NCI-H526 (cell line): ENCODE measurements at regions not wholly inside any gene's neighbourhood (a gene's known extent, or its start where the extent isn't known, plus 50 kb on each side); places are given as distances from the start of the nearest gene placed in this dataset.
"Not testable (repeated sequence)": the region's sequence is repeated elsewhere in the genome, so short reads cannot be mapped to it uniquely, and the experiment has no call there.

Experiments used
- DNase-seq, 2 experiments: peaks; one replicate each; lab custom pipeline; 2025; lab: John Stamatoyannopoulos, UW

DNA sequence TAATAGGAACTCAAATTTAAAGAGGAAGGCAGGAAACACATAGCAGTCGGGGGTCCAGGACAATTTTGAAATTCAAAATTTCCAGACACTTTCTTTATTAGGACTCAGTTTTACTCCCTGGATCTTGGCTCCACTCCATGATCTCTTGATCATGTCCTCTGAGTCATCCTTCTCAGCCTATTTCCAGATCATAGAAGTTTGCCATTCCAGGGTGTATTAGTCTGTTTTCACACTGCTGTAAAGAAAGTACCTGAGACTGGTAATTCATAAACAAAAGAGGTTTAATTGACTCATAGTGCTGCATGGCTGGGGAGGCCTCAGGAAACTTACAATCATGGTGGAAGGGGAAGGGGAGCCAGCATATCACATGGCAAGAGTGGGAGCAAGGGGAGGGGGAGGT lies 564.7 kb upstream of the ACTRT1 start:
- DNase-seq: no peak

DNA sequence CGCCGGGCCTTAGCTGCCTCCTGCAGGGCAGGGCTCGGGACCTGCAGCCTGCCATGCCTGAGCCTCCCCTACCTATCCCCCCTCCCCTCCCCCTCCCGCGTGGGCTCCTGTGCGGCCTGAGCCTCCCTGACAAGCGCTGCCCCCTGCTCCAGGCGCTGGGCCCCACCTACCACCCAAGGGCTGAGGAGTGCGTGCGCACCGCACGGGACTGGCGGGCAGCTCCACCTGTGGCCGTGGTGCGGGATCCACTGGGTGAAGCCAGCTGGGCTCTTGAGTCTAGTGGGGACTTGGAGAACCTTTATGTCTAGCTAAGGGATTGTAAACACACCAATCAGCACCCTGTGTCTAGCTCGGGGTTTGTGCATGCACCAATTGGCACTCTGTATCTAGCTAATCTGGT lies 554.6 kb upstream of the ACTRT1 start:
- DNase-seq: not testable (repeated sequence)

DNA sequence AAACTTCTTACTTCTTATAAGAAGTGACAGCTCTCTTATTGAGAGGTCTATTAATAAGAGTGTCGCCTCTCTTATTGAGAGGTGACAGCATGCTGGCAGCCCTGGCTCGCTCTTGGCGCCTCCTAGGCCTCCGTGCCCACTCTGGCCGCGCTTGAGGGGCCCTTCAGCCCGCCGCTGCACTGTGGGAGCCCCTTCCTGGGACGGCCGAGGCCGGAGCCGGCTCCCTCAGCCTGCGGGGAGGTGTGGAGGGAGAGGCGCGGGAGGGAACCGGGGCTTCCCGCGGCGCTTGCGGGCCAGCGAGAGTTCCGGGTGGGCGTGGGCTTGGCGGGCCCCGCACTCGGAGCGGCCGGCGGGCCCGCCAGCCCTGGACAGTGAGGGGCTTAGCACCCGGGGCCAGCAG lies 554.2 kb upstream of the ACTRT1 start:
- not testable (repeated sequence) for DNase-seq

DNA sequence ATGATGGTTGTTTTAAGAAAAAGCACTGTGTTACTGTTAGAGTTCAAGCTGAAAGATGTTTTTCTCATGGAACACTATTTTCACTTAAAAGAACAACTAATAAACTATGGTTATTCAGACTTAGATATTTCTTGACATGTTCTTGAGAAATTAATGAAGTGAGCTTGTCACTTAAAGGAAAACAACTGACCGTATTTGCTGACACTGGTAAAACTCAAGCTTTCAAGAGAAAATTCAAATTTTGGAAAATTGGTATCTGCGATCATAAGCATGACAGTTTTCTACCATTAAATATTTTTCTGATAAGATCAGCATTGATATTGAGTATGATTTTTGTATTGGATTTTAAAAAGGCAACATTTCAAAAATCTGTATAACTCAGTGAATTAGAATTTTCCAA lies 549.5 kb upstream of the ACTRT1 start:
- no peak for DNase-seq

DNA sequence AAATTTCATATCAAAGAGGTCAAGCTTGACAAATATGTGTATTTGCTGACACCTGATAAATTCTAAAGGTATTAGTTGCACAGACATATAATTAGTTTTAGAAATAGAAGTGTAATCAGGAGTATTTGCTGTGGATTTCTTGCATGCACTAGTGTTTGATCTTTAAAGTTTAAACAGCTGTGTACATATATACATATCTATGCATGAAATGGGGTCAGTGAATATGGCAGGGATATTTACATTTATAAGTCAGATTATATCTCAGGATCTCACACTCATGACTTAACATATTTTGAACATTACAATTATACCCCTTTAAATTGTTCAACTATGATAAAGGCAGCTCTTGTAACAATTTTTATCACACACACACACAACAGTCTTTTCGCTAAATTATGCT lies 547.4 kb upstream of the ACTRT1 start:
- DNase-seq: peak; percentile 24 to 65

DNA sequence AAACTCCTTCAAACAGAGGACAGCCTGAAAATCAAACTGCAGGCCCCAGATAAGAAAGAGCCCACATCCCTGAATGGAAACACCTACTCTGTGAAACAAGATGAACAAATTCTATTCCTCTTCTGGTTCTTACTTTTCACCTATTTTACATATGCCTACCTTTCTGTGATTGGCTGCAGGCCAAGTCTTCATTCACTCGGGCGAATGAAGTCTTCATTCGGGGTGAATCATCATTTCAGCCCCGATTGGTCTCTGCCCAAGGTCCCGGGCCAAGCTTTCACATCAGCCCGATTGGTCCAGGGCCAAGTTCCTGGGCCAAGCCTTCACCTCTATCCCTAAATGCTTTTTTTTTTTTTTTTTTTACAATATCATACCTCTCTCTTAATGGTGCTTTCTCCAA lies 529.8 kb upstream of the ACTRT1 start:
- DNase-seq: no peak

DNA sequence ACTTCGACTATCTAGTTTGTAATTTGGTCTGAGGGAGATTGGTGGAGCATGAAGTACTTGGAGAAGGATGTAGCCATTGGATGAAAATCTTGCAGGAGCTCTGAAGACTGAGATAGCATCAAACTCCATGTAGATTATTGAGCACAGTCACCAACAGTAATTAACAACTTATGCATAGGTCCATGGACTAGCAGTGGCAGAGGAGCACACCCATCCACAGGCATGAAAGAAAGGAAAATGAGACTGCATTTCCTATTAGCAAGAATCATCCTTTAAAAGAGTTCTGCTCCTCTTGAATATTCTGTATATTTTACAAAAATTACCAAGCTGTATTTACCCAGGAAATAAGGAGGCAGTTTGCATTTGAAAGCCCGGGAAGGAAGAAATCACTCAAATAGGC lies 529.4 kb upstream of the ACTRT1 start:
- DNase-seq: no peak

DNA sequence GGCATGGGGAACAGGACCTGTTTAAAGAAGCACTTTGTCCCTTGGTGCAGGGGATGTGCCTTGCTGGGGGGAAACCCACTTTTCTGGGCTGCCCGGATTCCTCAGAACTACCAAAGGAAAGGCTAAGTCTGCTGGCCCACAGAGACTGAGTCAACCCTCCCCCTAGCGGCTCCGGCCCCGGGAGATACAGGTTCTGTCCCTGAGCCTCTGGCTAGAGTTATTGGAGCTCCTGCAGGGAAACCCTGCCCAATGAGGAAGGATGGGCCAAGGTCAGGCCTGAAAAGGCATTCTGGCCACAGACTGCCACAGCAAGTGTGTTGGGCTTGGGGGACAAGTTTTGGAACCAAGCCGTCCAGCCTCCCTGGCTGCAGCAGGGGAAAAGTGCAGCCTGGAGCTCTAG lies 490.9 kb upstream of the ACTRT1 start:
- no peak for DNase-seq

DNA sequence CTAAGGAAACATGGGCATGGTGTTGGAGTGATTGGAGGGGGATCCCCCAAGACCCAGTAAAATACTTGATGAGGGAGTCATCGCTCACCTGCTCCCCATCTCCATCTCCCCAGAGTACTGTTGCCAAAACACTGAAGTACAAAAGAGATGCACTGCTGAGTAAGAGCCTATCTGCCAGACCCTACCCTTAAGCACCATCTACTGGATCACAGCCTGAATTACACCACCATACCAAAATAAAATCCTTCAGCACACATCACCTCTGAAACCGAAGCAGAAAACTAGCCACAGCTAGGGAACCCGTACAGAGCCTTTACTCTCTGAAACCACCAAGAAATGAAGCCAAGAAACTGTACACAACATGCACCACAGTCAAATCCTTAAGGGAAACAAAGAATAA lies 466.3 kb upstream of the ACTRT1 start:
- DNase-seq: peak; percentile 1 to 4

DNA sequence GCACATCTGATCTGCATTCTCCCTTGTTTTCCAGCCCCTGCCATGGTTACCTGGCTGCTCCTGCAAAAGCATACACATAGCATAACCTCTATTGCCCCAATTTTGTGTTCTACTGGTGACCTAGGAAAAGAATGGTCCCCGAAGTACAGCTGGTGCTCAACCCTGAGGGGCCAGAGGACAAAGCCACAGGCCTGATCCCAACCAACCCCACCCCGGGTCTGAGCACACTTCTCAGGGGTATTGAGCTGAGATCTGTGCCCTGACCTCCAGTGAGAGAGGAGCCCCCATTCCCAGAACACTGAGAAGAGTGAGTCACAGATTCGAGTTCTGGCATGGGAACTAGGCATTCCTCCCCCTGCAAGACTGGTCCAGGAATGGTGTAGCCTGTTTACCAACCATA lies 465.5 kb upstream of the ACTRT1 start:
- DNase-seq: no peak

DNA sequence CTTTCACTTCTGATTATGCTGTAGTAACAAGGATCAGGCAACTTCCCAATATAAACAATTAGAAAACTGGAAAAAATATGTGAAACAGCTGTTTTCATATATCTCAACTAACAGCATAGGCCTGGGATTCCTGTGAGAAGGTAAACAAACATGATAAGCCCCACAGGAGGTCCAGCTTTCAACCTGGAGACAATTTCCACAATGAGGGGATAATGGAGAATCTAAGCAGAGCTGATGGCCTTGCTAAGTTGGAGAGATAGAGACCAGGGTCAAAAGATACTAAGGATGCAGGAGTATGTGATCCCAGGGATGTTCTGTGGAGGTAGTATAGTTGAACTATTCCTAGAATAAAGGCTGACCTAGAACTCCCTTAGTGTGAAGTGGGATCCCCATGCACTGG lies 452.3 kb upstream of the ACTRT1 start:
- no peak for DNase-seq

DNA sequence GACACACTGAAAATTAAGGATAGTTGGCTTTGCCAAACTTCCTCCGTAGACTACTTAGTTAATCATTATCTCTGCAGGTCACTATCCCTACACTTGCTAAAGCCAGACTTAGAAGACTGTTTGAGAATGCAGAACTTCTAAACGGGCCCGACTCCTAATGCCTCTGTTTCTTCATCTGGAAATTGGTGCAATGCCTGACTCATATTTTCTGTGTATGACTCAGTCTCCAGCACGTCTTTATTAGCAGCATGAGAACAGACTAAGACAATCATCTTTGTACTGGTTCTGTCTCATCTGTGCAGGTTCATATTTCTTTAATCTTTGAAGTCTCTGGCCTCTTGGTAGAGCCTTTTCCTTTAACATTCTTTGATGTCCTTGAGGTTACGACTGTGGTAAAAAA lies 411.9 kb upstream of the ACTRT1 start:
- no peak for DNase-seq

DNA sequence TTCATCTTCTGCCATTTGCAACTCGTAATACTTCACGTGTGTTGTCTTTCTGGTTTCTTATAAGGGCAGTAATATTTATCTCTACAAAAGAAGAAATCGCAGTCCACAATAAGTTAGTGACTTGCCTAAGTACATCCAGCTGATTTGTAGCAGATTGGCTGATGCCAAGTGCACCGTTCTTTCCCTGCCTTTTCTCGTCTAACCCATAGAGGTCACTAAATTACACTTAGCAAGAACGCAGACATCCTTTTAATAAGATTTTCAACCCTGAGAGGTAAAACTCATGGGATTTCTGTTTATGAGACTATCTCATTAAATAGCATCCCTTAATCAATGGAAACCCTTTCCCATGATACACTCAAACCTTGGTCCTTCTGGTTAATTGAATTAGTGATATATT lies 408.6 kb upstream of the ACTRT1 start:
- peak; percentile 4 to 29 for DNase-seq

DNA sequence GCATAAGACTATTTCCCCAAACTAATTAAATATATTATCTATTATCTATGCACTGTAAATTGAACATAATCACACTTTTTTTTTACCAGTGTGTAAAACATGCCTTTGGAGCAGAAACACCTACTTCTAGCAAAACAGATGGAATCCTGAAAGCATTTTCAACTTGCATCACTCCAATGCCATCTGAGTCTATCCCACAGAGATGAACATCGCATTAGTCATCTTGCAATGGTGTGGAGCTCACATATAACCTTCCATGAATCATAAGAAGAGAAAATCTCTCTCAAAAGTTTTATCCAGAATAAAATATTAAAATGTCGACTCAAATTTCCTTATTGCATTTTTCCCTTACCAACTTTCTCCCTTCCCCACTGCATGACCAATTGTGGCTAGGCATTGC lies 406.7 kb upstream of the ACTRT1 start:
- DNase-seq: no peak

DNA sequence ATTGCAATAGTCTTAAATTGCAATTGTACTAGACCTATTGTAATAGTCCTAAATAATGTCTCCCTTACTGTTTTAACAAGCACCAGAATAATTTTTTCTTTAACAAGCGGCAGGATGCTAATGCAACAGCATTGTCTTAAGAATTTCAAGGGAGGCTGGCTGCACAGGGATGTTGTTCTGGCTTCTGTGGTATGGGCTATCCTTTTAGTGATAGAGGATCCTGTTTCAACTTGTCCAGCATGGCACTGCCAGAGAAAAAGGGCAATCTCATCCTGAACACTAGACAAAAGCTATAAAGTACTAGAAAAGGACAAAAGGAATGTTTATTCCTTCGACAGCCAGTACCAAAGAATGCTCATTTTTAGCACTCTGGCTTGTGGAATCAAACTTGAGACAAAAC lies 405.5 kb upstream of the ACTRT1 start:
- no peak for DNase-seq

DNA sequence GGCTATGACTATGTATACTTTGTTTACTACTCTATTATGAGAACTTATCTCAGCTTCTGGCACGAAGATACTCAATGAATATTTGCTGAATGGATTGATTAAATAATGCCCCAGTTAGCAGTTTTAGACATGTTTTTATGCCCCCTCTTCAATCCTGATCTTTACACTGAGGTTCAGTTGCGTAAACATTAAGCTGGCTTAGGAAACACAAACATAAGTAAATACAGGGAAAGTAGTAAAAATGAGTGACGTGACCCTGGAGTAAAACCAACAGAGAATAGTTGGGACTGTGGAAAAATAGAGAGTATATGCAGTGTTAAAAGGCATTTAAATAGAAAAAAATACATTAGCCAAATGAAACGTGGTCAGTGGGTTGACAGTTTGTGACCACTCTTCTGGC lies 387.0 kb upstream of the ACTRT1 start:
- DNase-seq: no peak

DNA sequence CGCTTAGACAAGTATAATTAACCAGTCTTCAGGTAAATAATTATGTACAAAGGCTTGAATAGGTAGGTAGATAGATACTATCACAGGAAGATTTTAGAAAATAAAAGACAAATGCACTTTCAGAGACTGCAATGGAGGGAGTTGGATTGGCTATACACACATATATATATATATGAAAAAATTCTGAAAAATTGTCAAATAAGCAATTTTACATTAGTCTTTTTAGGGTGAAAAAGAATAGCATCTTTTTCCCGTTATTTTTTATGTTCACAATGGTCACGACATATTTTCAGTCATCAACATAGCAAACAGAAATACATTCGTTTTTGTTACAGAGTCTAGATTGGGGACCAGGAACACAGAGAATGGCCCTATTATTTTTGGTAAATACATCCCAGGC lies 385.9 kb upstream of the ACTRT1 start:
- DNase-seq: no peak

DNA sequence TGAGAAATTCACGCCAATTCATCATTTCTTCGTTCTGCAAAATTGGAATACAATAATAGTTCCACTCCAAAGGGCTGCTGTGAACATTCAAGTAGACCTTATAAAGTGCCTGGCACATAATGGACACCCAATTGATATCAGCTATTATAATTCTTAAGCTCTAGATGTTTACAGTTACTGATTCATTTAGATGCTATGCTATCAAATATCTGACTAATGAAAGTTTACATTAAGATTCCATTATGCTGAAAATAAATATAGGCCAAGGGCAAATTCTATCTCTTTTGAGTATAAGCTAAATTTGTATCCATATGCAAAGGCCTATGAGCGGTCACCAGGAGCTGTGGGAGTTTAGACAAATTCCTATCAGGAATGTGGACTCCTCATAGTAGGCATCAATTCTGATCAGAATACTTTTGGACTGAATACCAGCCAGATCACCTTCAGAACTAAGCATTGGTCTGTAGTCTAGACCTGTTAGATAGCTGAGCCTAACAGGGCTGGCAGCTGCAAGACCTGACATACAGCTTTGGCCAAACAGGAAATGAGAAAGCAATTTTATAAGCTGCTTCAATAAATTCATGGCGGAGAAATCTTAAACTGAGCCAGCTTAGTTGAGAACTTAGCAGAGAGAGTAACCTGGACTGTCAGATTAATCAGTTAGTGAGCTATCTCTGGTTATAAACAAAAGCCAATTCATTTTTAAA lies 384.3 kb upstream of the ACTRT1 start:
- no peak for DNase-seq

DNA sequence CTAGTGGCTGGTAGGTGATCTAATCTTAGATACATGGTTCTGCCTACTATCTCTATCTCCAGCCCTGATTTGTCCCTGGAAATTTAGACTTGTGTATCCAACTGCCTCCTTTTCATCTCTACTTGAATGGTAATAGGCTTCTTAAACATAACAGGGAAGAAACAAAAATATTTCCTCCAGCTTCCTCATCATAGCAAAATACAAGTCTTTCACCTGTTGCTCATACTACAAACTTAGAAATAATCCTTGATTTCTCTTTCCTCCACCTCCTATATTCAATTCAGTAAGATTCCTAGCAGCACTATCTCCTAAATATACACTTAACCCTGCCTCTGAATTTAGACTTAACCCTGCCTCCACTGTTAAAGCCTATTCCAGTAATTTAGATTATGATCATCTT lies 373.3 kb upstream of the ACTRT1 start:
- DNase-seq: no peak

DNA sequence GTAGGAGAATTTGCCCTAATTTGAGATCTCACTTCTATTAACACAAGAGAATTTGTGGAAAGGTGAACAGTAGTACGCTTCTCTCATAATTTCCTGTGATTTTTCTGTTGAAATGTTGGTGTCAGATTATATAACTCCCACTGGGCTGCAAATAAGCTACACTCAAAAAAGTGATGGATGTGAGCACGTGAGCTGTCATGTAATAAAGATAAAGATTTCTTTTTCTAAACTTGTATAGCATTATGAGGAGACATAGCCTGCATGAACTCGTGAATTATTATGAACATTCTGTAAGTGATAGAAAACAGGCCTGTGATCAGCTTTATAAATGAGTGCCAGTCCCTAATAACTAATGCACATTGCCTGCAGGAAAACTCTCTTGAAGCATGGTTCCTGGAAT lies 356.6 kb upstream of the ACTRT1 start:
- no peak for DNase-seq

DNA sequence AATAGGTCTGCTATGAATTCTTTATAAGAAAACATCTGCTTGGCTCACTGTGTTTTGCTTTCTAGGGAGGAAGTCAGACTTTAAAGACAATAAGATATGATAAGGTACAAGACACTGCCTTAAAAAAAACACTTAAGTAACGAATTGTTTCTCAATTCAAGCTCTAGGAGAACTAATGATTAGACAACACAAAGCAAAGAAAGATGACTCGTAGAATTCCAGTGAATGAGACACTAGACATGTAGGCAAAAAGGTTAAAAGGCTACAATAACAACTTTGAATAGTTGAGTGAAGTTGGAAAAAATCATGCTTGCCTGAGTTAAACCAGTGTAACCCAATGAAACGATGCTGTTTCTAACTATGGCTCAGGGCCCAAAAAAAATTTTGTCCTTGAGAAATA lies 344.4 kb upstream of the ACTRT1 start:
- no peak for DNase-seq

DNA sequence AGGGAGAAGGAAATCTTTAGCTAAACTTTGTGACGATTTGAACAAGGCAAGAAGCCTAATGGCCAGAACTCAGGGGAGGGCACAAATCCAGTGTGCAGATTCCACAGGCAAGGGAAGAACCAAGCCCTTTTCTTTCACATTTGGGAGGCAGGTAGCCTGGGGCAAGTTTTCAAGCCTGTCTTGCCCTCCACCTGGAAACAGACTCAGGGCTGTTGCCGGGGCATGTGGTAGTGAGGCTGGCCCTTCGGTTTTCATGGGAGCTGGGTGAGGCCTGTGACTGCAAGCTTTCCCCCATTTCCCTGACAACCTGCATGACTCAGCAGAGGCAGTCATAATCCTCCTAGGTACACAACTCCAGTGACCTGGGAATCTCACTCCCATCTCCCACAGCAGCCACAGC lies 331.6 kb upstream of the ACTRT1 start:
- DNase-seq: not testable (repeated sequence)

DNA sequence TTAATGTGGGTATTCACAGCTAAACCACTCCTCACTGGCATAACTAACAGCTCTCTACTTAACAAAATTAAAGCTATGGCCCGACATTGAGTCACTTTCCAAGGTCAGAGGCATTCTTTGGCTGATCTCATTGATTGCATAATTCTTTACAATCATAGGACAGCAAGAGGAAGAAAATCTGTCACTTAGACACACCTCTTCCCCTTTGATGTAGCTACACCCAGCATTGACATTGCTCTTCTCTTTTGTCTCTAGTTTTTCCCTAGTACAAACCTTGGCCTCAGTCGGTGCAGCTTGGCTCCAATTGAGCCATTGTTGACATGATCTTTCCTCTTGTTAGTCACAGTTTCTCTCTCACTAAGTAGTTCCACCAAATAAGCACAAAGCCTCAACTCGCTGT lies 313.3 kb upstream of the ACTRT1 start:
- DNase-seq: no peak

DNA sequence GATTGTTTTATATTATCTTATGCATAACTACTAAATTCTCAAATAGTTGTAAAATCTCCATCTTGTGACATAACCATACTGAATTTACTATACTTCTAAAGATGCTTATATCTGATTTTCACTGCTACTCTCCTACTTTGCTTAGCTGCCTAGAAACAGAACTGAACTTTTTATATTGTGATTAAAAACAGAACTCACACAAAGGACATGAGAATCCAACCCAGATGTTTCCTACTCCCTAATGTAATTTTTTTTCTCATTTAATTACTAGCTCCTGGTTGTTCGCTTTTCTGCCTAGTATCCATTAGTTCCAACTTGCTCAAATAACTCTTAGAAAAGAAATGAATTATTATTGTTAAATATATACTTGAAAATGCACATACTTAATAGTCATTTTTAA lies 283.5 kb upstream of the ACTRT1 start:
- DNase-seq: no peak

DNA sequence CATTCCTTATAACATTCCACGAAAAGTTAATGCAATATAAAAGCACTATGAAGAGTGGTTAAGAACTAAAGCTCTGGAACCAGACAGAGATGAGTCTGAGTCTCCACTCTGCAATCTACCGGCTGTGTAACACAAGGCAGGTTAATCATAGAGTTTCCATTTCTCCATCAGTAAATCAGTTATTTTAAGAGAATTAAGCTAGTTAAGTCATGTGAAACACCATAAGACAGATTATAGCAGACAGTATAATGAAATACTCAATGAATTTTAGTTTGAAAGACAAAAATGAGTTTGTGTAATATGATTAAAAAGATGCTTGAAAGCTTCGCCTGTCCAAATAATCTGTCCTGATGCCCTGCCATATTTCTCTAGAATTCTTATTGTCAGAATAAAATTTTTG lies 282.6 kb upstream of the ACTRT1 start:
- DNase-seq: no peak
